ENCODE measurements at regions not wholly inside any gene's neighbourhood (a gene's known extent, or its start where the extent isn't known, plus 50 kb on each side); places are given as distances from the start of the nearest gene placed in this dataset.
A peak's percentile ranks its signal among the peaks of the same experiment; 100 is the strongest.
"Not testable (repeated sequence)": the region's sequence is repeated elsewhere in the genome, so short reads cannot be mapped to it uniquely, and the experiment has no call there.

DNA sequence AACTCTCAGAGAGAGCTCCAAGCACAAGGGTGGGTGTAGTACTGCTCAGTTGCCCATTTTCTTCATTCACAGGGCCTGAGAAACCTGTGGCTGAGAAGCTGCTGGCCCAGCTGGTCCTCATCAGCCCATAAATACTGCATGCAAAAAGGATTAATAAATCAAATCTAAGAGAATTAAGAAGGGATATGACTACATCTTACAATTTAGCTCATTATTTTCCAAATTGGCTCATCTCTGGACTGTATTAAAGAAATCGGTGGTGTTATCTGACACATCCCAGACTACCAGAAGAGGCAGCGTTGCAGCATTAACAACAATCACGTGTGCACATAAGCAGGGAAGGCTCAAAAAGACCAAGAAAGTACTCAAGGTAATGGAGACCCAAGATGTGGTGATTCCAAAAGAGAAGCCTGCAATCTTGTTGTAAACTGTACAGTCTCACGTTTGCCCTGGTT is 90.7 kb downstream of the CD24 start:
- peak; percentile 22 to 30 for DNase-seq

DNA sequence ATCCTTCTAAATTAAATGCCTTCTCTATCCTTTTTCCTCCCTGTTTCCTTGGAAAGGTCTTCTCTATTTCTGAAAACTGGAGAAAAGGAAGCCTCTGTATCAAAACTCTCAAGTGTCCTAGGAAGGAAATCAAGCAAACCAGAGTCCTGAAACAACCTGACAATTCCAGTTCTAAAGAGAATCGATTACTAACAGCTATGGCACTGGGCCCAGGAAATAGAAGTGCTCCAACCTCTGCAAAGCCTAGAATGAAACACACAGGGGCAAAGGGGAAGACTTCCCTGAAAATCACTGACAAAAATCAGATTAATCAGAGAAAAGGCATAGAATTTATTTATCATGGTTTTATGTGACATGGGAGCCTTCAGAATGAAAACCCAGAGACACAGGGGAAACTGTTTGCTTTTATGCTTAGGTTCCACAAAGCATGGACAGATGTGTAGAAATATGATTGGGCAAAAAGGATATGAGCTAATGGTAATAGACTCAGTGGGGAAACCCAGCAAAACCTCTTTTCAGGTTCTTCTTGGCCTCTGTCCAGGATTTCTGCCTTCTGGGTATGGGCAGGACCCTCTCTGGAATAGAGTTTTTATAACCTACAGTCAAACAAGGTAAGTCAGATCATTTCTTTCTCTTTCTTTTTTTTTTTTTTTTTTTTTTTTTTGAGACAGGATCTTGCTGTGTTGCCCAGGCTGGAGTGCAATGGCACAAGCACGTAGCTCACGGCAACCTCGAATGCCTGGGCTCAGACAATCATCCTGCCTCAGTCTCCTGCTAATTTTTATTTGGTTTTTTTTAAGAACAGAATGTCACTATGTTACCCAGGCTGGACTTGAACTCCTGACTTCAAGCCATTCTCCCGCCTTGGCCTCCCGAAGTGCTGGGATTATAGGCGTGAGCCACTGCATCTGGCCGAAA is 91.7 kb downstream of the CD24 start:
- DNase-seq: peak; percentile 41 to 63

DNA sequence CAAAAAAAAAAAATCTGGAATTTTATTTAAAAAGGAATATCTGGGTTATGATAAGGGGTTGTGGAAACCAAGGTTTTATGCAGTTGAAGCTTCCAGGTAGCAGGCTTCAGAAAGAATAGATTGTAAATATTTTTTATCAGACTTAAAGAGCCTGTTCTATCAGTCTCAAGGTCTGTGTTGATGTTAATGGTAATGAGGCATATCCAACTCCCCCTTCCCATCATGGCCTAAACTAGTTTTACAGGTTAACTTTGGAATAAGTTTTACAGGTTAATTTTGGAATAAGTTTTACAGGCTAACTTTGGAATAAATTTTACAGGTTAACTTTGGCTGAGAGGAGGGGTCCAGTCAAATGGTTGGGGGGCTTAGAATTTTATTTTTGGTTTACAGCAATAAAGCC is 92.4 kb downstream of the CD24 start:
- DNase-seq: no peak

DNA sequence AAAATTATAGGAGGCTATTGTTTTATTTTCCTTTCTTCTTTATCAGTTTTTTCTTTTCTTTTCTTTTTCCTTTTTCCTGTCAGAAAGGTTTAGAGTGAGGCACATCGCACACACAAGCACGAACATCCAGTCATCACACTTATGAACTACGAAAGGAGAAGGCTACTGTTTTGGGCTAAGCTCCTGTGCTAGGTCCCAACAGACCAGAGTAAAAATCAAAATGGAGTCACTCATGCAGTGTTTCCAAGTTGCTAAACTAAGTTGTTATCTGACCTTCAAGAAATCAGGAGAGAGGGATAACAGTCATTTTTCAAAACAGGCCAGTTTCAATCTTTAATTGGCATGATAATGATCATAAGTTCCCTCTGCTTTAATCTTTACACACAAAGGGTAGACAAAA is 93.6 kb downstream of the CD24 start:
- DNase-seq: no peak

DNA sequence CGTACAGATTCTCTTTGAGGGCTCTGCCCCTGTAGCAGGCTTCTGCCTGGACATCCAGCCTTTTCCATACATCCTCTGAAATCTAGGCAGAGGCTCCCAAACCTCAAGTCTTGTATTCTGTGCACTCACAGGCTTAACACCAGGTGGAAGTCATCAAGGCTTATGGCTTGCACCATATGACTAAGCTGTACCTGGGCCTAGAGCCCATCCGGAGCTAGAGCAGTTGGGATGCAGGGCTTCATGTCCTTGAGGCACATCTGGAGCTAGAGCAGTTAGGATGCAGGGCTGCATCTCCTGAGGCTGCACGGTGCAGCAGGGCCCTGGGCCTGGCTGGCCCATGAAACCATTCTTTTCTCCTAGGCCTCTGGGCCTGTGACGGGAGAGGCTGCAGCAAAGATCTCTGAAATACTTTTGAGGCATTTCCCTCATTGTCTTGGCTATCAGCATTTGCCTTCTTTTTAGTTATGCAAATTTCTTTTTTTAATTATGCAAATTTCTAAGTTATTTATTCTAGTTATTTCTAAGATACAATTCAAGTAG is 98.7 kb downstream of the CD24 start:
- no peak for DNase-seq

DNA sequence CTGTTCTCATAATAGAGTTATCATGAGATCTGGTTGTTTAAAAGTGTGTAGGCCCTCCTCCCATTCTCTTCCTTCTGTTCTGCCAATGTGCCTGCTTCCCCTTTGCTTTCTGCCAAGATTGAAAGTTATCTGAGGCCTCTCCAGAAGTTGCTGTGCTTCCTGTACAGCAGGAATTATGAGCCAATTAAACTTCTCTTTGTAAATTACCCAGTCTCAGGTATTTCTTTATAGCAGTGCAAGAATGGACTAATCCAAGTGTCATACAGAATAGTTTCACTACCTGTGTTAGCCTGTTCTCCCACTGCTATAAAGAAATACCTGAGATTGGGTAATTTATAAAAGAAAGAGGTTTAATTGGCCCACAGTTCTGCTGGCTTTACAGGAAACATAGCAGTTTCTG is 100.0 kb downstream of the CD24 start:
- no peak for DNase-seq

DNA sequence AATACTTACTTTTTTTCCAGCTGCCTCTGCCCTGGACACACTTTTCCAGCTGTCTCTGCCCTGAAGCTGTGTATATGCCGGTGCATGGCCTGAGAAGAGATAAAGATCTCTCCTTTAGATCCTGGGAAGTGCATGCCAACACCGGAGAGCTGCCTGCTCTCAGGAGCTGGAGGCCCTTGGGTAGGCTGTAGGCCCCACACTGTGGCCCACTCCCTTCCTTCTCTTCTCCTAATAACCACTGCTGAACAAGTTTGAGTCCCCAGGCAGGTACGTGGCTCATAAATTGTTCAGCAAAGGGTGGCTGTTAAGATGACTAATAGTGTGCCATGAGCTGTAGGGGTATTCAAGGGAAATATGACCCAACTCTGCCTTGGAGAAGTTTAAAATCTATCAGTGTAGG is 102.5 kb downstream of the CD24 start:
- DNase-seq: no peak

DNA sequence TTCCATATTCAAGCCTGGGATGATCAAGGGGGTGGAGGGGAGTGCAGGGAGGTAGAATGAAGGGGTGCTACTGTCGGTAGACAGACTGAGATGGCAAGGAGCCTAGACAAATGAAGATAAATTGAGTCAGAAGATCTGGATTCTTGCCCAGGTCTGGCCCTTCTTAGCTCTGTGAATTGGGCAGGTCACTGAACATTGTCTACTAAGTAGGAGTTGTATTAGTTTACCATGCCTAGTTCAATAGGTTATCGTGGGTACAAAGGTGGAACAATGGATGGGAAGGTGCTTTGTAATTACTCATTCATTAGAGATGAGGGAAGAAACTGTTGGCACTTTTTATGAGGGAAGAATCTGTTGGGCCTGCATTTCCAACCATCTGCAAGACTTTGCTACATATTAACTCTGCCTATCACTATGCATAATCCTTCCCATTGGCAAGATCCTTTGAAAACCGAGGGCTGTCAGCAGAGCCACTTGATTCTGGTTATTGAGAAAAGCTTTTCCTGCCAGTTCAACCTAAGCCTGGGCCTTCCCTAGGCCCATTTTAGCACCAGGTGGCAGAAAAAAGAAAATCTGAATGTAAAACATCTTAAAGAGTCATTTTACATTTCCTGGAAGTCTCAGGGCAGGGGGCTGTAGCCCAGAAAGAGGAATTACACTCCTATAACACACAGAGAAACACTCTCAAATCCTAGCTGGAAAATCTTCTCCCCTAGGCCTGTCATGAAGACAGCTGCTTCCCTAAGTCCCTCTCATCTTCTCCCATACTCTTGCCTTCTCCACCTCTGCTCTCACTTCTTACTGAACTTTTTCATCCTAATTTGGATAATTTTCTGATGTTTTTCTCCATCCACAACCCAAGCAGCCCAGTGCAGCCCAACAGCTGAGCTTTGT is 103.5 kb downstream of the CD24 start:
- DNase-seq: no peak

DNA sequence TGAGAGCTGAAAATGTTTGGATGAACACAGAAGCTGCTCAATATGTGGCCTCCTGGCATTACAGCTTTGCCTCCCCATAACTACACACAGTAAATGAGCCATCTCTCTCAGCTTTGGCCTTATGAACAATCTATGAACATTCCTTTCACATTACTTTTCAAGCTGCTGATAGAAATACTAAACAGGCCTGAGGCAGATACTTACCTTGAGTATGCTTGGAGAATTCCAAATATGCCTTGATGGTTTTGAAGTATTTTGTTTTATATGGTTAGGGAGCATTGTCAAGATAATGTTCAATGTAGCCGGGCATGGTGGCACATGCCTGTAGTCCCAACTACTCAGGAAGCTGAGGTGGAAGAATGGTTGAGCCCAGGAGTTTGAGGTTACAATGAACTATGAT is 104.5 kb downstream of the CD24 start:
- DNase-seq: no peak

DNA sequence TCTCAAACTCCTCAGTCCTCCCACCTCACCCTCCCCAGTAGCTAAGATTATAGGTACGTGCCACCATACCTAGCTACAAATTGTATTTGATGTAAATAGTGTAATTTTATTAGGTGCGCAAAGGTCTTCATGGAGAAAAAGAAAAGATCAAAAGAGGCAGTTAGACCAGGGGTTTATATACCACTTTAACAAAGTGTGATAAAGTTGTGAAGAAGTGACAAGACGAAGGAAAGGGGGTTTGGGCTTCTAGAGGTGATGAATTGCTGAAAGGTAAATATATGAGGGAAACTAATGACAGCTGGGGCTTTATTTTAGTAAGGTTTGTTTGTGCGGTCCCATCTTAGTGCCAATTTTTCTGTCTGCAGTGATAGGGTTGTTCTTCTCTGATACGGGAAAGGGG is 105.3 kb downstream of the CD24 start:
- DNase-seq: no peak

DNA sequence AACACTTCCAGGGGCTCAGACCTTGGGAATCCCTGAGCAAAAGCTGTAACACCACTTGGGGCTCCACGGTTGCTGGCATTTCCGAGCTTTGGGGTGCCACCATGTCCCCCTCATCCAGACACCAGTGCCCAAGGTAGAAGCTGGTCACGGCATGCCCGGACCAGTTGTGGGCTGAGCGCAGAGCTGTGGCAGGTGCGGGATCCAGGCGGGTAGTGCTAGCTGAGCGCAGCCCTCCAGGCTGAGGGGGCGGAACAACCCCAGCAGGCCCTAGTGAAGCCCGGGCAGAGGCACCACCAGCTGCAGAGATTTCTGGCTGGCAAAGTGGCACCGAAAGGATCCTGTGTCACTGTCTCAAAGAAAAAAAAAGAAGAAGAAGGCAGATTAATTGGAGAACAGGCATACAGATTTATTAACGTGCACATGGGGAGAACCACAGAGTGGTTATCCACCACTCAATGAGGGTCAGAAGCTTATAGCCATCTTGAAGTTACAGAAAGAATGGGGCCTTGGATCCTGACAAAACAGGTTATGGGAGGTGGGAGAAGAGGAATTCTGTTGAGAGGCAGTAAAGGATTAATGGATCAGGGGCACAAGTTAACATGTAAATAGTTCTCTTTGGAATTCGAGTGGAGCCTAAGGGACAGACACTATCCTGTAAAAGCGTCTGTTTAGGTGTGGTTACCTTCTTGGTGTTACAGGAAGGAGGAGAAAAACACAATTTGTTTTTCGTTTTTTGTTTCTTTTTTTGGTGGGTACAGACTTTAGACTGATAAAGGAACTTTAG is 107.5 kb downstream of the CD24 start:
- no peak for DNase-seq

DNA sequence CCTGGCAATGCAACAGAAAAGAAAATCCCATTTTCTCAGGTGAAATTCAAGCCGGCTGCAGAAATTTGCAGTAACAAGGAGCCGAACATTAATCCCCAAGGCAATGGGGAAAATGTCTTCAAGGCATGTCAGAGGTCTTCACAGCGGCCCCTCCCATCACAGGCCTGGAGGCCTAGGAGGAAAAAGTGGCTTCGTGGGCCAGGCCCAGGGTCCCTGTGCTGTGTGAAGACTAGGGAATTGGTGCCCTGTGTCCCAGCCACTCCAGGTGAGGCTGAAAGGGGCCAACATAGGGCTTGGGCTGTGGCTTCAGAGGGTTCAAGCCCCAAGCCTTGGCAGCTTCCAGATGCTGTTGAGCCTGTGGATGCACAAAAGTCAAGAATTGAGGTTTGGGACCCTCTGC is 111.7 kb downstream of the CD24 start:
- no peak for DNase-seq

DNA sequence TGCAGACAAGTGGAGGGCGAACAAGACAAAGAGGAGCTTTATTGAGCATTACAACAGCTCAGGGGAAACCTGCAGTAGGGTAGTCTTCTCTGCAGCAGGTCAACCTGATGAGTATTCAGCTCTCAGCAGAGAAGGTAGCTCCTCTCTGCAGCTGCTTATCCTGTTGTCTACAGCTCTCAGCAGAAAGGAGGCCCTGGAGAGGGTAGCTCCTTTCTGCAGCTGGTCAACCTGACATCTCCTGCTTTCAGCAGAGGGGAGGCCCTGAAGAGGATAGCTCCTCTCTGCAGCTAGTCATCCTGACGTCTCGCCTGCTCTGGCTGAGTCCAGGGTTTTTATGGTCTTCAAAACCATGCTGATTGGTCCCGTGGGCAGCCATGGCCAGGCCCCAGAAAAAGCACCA is 113.6 kb downstream of the CD24 start:
- no peak for DNase-seq

DNA sequence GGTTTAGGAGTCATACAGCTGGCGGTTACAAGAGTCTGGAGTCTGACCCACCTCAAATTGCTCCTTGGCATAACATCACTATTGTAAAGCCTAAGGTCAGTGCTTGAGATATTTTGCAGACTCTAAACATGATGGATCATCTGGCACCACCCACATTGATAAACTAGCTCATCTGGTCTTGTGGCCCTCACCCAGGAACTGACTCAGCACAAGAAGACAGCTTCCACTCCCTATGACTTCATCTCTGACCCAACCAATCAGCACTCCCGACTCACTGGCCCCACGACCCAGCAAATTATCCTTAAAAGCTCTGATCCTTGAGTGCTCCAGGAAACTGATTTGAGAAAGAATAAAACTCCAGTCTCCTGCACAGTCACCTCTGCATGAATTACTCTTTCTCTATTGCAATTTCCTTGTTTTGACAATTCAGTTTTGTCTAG is 115.9 kb downstream of the CD24 start:
- no peak for DNase-seq

DNA sequence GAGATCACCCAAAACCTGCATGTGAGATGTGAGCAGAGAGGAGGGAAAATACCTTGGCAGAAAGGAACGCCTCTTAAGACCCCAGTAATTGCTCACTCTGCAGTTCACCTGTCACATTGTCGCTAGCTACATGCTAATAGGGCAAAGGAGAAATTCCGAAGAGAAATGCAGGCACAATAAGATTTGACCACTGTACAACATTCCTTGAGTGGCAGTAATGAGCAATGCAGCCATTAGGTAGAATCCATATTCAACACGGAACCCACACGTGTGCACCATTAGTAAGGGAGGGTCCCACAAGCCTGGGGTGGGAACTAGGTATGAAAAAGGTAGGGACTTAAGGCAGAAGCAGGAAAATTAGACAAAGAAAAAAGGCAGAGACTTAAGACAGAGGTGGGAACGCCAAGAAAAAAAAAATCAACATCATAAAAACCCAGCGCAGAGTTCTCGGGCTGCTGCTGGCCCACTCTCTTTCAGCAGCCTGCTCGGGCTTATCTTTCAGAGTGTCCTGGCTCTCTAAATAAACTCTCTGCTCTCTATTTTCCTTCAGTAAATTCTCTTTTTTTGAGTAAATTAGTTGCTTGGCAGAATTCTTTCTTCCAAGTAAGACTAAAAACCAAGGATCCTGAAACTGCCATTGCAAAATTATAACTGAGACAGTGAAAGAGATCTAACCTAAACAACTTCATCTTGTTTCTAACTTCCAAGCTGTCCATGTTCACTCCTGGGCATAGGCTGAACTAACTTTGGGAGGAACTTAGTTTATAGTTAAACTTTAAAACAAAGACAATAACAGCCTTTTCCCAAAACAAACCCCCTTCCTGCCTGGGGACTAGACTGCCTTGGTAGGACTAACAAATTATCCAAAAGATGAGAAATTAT is 116.5 kb downstream of the CD24 start:
- DNase-seq: no peak

DNA sequence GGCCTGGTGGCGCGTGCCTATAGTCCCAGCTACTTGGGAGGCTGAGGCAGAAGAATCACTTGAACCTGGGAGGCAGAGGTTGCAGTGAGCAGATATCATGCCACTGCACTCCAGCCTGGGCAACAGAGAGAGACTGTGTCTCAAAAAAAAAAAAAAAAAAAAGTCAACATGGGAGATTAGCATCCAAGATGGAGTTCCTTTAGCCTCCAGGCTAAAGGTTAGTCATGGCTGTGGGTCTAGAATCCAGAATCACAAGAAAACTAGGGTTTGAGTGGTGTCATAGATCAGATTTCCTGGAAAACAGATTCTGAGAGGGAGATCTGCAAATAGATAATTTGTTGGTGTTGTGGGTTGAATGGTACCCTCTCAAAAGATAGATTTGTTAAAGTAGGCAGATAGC is 117.2 kb downstream of the CD24 start:
- DNase-seq: not testable (repeated sequence)

DNA sequence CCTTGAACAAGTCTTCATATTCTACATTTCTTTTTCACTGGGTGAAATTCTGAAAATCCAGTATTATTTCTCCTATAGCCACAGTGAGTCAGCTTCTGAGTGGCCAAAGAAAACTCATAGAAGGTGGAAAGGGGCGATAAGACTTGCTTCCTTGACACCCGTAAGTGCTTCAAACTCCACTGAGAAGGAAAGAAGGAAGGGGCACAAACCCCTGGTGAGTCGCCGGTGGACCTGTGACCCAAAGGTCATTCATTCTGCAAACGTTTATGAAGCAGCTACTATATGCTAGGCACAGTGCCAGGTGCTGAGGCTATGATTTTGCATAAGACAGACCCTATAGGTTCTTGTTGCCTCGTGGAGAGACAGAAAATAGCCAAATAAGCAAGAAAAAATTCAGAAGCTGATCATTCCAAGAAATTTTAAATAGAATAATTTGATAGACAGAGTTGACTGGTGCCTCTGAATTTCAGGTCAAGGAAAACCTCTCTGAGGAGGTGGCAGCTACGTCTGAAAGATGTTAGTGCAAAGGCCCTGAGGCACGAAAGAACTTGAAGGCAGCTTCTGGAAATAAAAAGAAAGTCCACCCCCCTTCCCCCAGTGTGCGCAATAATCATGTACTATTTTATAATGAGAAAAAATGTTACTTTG is 118.2 kb downstream of the CD24 start:
- no peak for DNase-seq

DNA sequence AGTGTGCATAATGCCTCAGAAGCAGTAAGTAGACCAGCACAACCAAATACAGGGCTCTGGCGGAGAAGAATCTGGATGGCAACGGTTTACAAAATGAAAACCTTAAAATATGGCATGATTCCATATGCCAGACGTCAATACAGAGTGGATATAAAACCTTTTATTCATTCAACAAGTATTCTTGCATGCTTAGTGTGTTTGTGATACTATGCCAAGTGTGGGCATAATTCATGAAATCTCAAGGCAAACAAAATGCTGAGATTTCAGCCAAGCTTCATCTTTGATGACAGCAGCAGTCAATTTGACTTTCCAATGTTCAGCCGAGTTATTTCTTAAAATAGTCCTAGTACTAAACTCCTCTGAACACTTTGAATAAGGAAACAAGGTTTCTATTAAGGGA is 119.4 kb downstream of the CD24 start:
- no peak for DNase-seq

DNA sequence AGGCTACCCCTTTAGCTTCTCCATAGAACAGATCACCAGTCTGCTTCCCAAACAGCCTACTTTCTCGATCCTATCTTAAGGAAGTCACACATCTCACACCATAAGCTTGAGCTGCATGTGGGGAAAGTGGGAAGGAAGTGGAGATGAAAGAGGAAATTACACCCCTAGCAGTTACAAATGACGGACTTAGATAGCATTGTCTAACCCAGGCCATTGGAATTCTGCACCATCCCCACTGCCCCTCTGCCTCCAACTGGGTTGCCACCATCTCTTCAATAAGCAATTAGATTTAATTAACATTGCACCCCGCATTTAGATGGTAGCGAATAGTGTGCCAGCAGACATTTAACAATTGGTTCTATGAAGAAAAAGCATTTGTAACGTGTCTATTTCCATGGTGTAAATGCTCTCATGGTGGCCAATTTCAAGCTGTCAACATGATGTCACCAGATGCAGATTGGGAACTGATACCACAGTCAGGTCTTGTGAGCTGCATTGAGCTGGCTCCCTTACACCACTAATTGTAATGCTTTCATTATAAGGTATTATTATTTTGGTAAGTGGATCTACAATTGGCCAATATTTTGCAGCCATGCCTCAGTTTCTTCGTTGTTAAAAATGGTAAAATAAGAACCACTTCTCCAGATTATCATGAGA is 124.7 kb downstream of the CD24 start:
- DNase-seq: peak; percentile 70 to 77

DNA sequence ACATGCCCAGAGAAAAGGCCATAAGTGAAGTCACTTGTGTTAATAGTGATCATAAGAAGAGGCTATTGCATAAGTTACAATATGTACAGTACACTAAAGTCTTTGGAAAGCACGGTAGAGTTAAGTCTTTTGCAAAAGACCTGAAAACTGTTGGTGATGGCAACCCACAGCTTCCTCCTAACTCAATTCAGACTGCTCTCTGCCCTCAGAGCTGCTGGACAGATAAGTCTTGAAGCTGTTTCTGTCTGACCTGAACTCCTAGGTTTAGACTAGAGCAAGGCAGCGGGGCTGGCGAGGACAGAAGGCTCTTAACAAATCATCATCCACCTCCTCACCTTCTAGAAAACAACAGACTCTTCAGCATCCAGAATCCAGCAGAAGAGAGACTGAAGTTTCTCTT is 125.4 kb downstream of the CD24 start:
- DNase-seq: peak; percentile 99

DNA sequence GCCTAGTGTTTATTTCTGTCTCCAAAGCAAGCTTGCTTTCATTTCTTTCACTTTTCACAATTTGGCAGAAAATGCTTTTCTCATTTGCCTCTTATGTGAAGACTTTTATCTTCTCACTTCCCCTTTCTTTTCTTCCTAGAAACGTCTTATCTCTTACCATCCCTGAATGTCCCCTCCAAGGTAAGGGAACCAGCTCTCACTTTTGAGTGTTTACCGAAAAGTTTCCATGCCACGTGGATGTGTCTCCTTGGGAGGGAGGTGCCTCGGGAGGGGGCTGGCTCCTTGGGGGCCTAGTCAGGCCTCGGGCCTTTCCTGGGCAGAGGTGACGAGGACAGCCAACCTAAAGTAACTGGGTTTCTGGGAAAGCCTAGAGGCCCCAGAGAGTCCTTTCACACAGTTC is 127.4 kb downstream of the CD24 start:
- DNase-seq: no peak

Measured in AML-193 (cell line).